ENCODE measurements at regions not wholly inside any gene's neighbourhood (a gene's known extent, or its start where the extent isn't known, plus 50 kb on each side); places are given as distances from the start of the nearest gene placed in this dataset.

- TF ChIP-seq CTCF (IDR thresholded peaks at IDR 0.05 in 2 of 3, conservative IDR thresholded peaks at IDR 0.05 in 1 of 3; ENCODE audit: borderline replicate concordance in 1 of 3, insufficient read depth in 1 of 3, low read depth in 2 of 3, low read length in 2 of 3) (no peak), POLR2AphosphoS5 (IDR thresholded peaks at IDR 0.05; ENCODE audit: low read depth, low read length) (no peak), FOSL1 (IDR thresholded peaks at IDR 0.05; ENCODE audit: low read depth) (no peak), YY1 (IDR thresholded peaks at IDR 0.05; ENCODE audit: extremely low read depth, insufficient replicate concordance, low read depth, low read length) (no peak), EZH2phosphoT487 (IDR thresholded peaks at IDR 0.05; ENCODE audit: borderline replicate concordance) (no peak), EZH2 (IDR thresholded peaks at IDR 0.05) (no peak), ZFX (IDR thresholded peaks at IDR 0.05) (no peak), POLR2A (IDR thresholded peaks at IDR 0.05; ENCODE audit: borderline replicate concordance, extremely low read depth, insufficient read depth, insufficient read length) (no peak)
Observed at GRCh38 chr5:130710596-130710995, 454.5 kb downstream of the HINT1 start.

Data from HCT116 (cell line).